HepG2 (cell line): ENCODE measurements at regions not wholly inside any gene's neighbourhood (a gene's known extent, or its start where the extent isn't known, plus 50 kb on each side); places are given as distances from the start of the nearest gene placed in this dataset.

Experiments used
- HNRNPK ChIP-seq: fragments of 200-400 bp; formaldehyde crosslinking; IDR thresholded peaks from 2 replicates; pipeline ENCODE4 v1.6.1; 2018; ENCODE audit warnings: low read length, low read depth, moderate library complexity, mild to moderate bottlenecking; ENCODE audit not compliant: poor library complexity, severe bottlenecking
- SAFB2 ChIP-seq: sonication (generic); formaldehyde crosslinking; IDR thresholded peaks from 2 replicates; pipeline ENCODE4 v1.5.1; 2020; ENCODE audit warnings: missing genetic modification reagents, low read depth, mild to moderate bottlenecking, borderline replicate concordance
- ZFX ChIP-seq: sonication (generic); formaldehyde crosslinking; IDR thresholded peaks from 2 replicates; pipeline ENCODE4 v1.4.0; 2020; ENCODE audit warnings: mild to moderate bottlenecking, low read depth, missing genetic modification reagents, moderate library complexity
- ZNF101 ChIP-seq: sonication (generic); formaldehyde crosslinking; IDR thresholded peaks from 2 replicates; pipeline ENCODE4 v1.4.0; 2020; ENCODE audit warnings: mild to moderate bottlenecking, low read depth, missing genetic modification reagents, borderline replicate concordance
- ZNF720 ChIP-seq: sonication (generic); formaldehyde crosslinking; IDR thresholded peaks from 2 replicates; pipeline ENCODE4 v1.4.0; 2020; ENCODE audit warnings: missing genetic modification reagents
- TF ChIP-seq, protein P1 (sequence below): sonication (generic); formaldehyde crosslinking; IDR thresholded peaks from 2 replicates; pipeline ENCODE4 v1.5.0; 2020; ENCODE audit warnings: mild to moderate bottlenecking, missing genetic modification reagents, moderate library complexity
- TF ChIP-seq, protein P2 (sequence below): sonication (generic); formaldehyde crosslinking; IDR thresholded peaks from 2 replicates; pipeline ENCODE4 v1.9.0; 2021; ENCODE audit warnings: missing genetic modification reagents, borderline replicate concordance

DNA sequence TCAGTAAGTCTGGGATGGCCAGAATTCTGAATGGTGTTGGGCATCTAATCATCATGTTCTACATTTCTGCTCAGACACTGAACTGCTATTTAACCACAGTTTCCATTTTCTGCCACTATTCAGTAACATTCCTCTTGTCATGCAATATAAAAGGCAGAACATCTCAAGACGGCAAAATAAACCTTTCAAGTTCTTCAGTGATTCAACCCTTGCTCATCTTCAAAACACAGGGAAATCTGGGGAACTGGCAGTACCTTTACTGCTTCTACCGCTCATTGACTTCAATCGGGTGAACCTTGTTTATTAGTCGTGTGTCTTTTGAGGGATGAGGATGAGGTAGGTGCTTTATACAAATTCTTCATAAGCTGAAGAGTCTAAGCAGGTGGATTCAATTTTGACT is 184.7 kb upstream of the ANK3 start:
- TF ChIP-seq SAFB2 (CRISPR knock-in tag), result no peak
- no peak for TF ChIP-seq HNRNPK
- no peak for TF ChIP-seq ZNF101 (CRISPR knock-in tag)
- TF ChIP-seq ZNF720 (CRISPR knock-in tag), result no peak
- no peak for TF ChIP-seq ZFX
- TF ChIP-seq, protein P1, sequence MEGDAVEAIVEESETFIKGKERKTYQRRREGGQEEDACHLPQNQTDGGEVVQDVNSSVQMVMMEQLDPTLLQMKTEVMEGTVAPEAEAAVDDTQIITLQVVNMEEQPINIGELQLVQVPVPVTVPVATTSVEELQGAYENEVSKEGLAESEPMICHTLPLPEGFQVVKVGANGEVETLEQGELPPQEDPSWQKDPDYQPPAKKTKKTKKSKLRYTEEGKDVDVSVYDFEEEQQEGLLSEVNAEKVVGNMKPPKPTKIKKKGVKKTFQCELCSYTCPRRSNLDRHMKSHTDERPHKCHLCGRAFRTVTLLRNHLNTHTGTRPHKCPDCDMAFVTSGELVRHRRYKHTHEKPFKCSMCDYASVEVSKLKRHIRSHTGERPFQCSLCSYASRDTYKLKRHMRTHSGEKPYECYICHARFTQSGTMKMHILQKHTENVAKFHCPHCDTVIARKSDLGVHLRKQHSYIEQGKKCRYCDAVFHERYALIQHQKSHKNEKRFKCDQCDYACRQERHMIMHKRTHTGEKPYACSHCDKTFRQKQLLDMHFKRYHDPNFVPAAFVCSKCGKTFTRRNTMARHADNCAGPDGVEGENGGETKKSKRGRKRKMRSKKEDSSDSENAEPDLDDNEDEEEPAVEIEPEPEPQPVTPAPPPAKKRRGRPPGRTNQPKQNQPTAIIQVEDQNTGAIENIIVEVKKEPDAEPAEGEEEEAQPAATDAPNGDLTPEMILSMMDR (CRISPR knock-in tag), result no peak
- TF ChIP-seq, protein P2, sequence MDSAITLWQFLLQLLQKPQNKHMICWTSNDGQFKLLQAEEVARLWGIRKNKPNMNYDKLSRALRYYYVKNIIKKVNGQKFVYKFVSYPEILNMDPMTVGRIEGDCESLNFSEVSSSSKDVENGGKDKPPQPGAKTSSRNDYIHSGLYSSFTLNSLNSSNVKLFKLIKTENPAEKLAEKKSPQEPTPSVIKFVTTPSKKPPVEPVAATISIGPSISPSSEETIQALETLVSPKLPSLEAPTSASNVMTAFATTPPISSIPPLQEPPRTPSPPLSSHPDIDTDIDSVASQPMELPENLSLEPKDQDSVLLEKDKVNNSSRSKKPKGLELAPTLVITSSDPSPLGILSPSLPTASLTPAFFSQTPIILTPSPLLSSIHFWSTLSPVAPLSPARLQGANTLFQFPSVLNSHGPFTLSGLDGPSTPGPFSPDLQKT (CRISPR knock-in tag), result no peak
